ENCODE measurements at regions not wholly inside any gene's neighbourhood (a gene's known extent, or its start where the extent isn't known, plus 50 kb on each side); places are given as distances from the start of the nearest gene placed in this dataset.

GRCh38 chr7:80563561-80564327 is 51.9 kb upstream of the GNAT3 start:
- DNase-seq (ENCODE audit: low spot score) = no peak

GRCh38 chr7:80565554-80565953 is 53.7 kb upstream of the GNAT3 start:
- DNase-seq (ENCODE audit: low spot score) = no peak

- DNase-seq (ENCODE audit: low spot score) = no peak
Observed at GRCh38 chr7:80581486-80582260, 56.8 kb upstream of the CD36 start.

GRCh38 chr7:80583901-80584300 is 54.5 kb upstream of the CD36 start:
- no peak for DNase-seq (ENCODE audit: low spot score)

GRCh38 chr7:80584778-80585177 is 53.7 kb upstream of the CD36 start:
- peak; percentile 28 for DNase-seq (ENCODE audit: low spot score)

GRCh38 chr7:80587538-80587937 is 50.9 kb upstream of the CD36 start:
- no peak for DNase-seq (ENCODE audit: low spot score)

- DNase-seq (ENCODE audit: low spot score) = no peak
Observed at GRCh38 chr7:80588591-80588990, 49.9 kb upstream of the CD36 start.

Measured in HT-29 (cell line).